NCI-H1417 treated with DMSO at 0.1 percent for 48 hours (cell line): ENCODE measurements at regions not wholly inside any gene's neighbourhood (a gene's known extent, or its start where the extent isn't known, plus 50 kb on each side); places are given as distances from the start of the nearest gene placed in this dataset.

ENCODE experiments used
- DNase-seq: peaks from one replicate; lab custom pipeline; 2025; lab: John Stamatoyannopoulos, UW

DNA sequence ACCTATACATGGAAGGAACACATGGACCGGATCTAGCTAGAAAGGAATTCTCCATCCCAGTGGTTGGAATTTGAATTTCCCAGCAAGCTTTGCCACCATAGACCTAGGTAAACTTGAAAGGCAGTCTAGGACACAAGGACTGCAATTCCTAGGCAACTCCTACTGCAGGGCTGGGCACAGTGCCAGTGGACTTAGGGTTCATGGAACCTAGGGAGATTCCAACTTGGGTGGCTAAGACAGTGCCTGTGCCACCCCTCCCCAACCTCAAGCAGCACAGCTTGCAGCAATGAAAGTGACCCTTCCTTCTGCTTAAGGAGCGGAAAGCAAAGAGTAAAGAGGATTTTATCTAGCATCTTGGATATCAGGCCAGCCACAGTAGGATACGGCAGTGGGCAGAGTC lies 663.3 kb downstream of the ELAVL2 start:
- no peak for DNase-seq

- no peak for DNase-seq
These were observed 654.6 kb downstream of the ELAVL2 start for GRCh38 chr9:23171479-23171878.

- no peak for DNase-seq
These were observed 653.8 kb downstream of the ELAVL2 start for GRCh38 chr9:23172206-23172605.

DNA sequence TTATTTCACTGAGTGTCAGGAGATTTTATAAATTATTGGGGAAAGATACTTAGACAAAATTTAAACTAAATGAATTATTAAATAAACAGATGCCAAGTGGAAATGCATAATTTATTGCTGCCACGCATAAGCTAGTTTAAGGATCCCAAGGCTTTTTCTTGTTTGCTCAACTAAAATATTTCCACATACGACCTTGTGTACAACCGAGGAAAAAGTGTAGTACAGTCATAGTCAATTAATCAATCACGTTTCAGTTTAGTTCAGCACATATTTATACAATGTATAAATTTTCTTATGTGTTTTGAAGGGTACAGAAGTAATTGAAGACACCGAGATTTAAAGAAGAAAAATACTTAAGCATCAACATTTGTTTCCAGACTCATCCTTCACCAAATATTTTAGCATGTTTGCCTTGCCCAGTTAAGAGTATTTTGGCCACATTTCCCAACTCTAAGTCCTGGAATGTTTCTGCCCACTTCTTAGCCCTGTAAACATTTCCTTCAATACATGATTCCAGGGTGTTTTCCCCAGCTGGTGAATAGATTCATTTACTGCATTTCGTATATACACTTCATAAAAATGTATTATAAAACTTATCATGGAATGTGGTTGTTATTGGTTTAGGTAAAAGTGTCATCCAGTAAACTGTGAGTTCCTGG lies 652.9 kb downstream of the ELAVL2 start:
- no peak for DNase-seq

DNA sequence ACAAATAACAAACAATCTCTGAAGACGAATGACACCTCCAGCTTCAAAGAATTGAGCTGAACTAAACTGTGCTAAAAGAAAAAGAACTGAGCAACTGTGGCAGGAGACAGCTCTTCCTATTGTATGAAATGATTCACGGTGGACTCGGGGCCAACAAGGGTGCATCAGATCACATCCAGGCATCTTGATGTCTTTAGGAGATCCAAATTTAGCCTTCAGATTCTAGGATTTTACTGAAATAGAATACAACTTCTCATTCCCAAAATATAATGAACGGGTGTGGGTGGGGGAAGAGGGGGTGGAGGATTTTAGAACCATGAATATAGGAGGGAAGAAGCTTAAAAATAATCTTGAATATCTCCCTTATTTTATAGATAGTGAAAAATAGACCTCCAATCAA lies 631.8 kb downstream of the ELAVL2 start:
- no peak for DNase-seq

DNA sequence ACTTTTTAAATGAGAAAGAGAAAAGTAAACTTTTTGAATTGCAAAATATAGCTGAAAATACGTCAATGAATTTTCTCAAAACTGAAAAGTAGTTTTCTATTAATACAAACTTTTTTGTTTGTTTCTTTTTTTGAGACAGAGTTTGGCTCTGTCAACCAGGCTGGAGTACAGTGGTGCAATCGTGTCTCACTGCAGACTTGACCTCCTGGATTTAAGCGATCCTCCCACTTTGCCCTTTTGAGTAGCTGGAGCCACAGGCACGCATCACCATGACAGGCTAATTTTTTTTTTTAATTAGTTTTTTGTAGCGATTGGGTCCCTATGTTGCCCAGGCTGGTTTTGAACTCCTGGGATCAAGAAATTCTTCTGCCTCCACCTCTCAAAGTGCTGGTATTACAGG lies 610.4 kb downstream of the ELAVL2 start:
- no peak for DNase-seq

DNA sequence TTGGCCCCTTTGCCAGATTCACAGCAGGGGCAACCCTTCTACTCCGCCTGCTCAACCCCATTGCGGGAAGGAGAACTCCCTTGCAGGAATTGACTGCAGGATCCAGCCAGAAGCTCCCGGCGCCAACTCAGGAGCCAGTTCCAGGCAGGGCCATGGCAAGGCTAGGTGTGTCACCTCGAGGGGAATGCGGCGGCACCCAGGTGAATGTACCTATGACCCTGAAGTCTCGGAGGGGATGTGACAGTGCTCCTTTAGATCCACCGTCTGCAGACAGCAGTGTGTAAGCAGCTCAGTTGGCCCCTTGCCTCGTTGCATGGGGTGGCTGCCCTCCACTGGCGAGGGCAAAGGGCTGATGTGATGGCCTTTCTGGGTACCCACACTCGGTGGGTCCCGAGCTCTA lies 606.6 kb downstream of the ELAVL2 start:
- no peak for DNase-seq

DNA sequence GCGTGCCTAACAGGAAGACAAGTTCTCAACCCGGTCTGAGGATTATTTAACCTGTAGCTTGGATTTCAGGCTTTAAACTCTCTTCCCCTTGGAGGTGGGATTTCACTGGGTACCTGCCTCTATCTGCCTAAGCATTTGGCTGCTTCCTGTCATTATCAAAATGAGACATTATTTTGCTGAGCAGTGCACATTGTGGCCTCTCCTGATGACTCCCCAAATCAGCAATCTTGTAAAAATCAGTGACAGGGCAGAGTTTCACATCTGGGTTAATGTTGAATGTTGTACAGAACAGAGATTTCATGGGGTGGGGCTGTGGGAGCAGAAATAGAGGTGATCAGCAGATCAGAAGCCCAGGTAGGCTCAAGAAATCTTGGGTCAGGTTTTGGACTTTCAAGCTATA lies 605.9 kb downstream of the ELAVL2 start:
- no peak for DNase-seq

DNA sequence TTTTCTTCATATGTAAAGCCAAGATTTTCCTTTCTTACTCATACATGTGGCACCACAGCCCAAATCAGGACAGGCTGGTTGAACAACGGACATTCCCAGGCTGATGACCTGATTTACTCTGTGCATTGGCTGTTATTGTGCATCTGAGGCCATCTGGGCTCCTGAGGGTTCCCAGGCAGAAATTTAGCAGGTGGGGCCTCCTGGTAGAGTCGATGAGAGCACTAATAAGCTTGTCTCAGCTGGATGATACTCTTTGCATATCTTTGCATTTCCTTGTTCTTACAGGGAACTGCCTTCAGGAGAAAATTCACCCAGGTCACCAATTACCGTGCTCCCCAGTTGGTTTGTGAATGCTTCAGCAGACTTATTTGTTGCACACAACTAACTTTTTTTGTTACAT lies 605.1 kb downstream of the ELAVL2 start:
- DNase-seq: no peak

GRCh38 chr9:23229890-23230317 lies 596.1 kb downstream of the ELAVL2 start:
- DNase-seq: no peak

- DNase-seq: no peak
These were observed 593.2 kb downstream of the ELAVL2 start for GRCh38 chr9:23232831-23233230.

DNA sequence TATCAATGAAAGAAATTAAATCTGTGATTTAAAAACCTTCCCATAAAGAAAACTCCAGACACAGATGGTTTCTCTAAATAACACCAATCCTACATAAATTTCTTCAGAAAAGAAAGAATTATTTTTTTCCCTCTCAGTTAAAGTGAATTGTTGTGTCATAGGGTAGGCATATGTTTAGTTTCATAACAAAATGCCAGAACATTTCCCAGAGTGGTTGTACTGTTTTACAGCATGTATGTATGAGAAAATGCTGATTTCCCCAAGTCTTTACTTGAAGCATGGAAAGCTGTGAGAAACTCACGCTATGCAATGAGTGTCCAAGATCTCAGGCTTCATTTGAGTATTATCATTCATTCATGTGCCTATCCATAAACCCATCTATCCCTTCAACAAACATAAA lies 582.5 kb downstream of the ELAVL2 start:
- no peak for DNase-seq

DNA sequence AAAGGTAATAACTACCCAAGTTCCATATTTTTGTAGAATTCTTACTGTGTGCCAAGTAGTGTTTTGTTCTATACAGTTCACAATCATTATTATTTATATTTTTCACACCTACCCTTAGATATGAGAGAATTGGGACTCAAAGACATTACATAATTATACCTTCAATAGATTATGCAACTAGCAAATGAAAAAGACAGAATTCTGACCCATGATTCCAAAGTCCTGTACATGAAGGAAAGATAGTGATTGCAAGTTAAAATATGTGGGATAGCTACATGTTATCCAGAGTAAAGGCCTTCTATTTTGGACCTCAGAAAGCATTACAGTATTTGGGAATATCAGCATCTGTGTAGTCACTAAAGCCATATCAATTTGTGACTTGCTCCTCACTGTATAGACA lies 581.0 kb downstream of the ELAVL2 start:
- DNase-seq: no peak

- DNase-seq: no peak
These were observed 571.4 kb downstream of the ELAVL2 start for GRCh38 chr9:23254404-23255184.

DNA sequence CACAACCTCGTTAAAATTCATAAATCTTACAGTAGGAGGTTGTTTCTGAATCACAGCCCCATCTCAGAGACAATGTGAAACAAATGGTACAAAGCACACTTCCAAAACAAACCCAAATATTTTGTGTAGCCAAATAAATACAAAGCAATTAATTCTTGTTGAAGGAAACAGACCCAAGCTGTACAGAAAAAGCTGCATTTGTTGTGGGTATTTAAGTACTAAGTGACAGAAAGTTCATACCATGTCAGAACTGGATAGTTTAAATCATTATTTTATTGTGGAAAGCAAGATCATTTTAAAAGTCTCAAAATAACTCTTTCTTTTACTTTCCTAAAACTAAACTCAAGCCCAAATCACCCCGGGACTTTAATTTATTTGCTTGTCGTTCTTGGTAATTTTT lies 570.7 kb downstream of the ELAVL2 start:
- no peak for DNase-seq

- DNase-seq: no peak
These were observed 567.5 kb downstream of the ELAVL2 start for GRCh38 chr9:23258569-23258968.

GRCh38 chr9:23278561-23278960 lies 547.5 kb downstream of the ELAVL2 start:
- no peak for DNase-seq

- no peak for DNase-seq
These were observed 538.6 kb downstream of the ELAVL2 start for GRCh38 chr9:23287390-23287789.

GRCh38 chr9:23288545-23288944 lies 537.5 kb downstream of the ELAVL2 start:
- DNase-seq: no peak

GRCh38 chr9:23290973-23291372 lies 535.1 kb downstream of the ELAVL2 start:
- DNase-seq: no peak

GRCh38 chr9:23302281-23302680 lies 523.8 kb downstream of the ELAVL2 start:
- no peak for DNase-seq

DNA sequence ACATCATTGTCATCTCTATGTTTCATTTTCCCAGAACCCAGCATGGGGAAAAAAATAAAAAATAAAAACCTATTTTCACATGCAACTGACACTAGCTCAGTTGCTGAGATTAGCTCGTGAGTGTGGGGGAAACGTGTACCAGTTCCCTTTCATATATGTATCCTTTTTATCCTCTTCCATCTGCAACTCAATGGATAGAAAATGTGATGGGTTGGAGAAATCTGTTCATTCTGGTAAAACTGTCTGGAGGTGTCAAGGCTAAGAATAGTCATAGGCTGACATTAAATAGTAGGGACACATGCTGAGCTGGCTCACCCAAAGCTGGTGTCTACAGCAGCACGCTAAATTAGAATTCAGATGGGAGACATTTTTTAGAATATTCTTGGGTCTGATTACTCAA lies 519.3 kb downstream of the ELAVL2 start:
- no peak for DNase-seq

- DNase-seq: no peak
These were observed 518.1 kb downstream of the ELAVL2 start for GRCh38 chr9:23307731-23308513.
